Upper lobe of left lung (tissue), 4 donors: ENCODE measurements at regions not wholly inside any gene's neighbourhood (a gene's known extent, or its start where the extent isn't known, plus 50 kb on each side); places are given as distances from the start of the nearest gene placed in this dataset.

Experiments used
- CTCF ChIP-seq, 6 experiments: fragments of 450-650 bp in 4 of 6; fragments of 200-600 bp in 2 of 6; sonication (generic) in 2 of 6; IDR thresholded peaks; one replicate each; pipeline ENCODE4 v1.5.1; 2016 to 2019; ENCODE audit warnings: antibody characterized with exemption in 6 of 6
- POLR2A ChIP-seq, 4 donors: fragments of 450-650 bp; IDR thresholded peaks; one replicate each; pipeline ENCODE4 v1.5.1; 2016 to 2017; ENCODE audit warnings: antibody characterized with exemption in 4 of 4, mild to moderate bottlenecking in 2 of 4
- POLR2AphosphoS5 ChIP-seq, 2 donors: sonication (generic); formaldehyde crosslinking; IDR thresholded peaks; one replicate each; pipeline ENCODE4 v1.5.1; 2017; ENCODE audit warnings: antibody characterized with exemption in 2 of 2

DNA sequence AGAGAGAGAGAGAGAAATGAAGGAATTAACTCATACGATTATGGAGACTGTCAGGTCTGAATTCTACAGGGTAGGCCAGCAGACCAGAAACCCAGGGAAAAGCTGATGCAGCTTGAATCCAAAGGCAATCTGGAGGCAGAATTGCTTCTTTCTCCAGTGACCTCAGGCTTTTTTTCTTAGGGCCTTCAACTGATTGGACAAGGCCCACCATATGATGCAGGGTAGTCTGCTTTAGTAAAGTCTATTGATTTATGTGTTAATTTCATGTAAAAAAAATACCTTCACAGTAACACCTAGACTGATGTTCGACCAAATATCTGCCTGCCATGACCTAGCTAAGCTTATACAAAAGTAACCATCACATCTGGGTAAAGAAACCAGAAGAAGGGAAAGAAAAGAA lies 71.1 kb downstream of the MZT1 start:
- TF ChIP-seq CTCF (IDR thresholded peaks at IDR 0.05) = no peak
- TF ChIP-seq POLR2AphosphoS5 (IDR thresholded peaks at IDR 0.05) = no peak
- TF ChIP-seq POLR2A (IDR thresholded peaks at IDR 0.05) = no peak
